HL-60 (cell line): ENCODE measurements at regions not wholly inside any gene's neighbourhood (a gene's known extent, or its start where the extent isn't known, plus 50 kb on each side); places are given as distances from the start of the nearest gene placed in this dataset.

Experiments used
- DNase-seq, 2 experiments: peaks; one replicate each; pipeline ENCODE4 v3.0.0-alpha.2; 2010 to 2020; ENCODE audit warnings: low read depth in 1 of 2, low spot score in 1 of 2
- H3K27ac ChIP-seq: fragments of 250-450 bp; sonication (Bioruptor Pico); replicated peaks from 2 replicates; pipeline ENCODE4 v1.5.1; 2020; ENCODE audit warnings: mild to moderate bottlenecking, moderate library complexity
- H3K27me3 ChIP-seq: fragments of 250-450 bp; sonication (Bioruptor Pico); 2 replicates; pipeline ENCODE4 v1.5.1; 2021; ENCODE audit warnings: mild to moderate bottlenecking, moderate library complexity; ENCODE audit not compliant: insufficient read depth, poor library complexity, severe bottlenecking
- H3K4me3 ChIP-seq: replicated peaks from 2 replicates; pipeline ENCODE4 v1.5.1; 2011; ENCODE audit warnings: mild to moderate bottlenecking, control low read depth, low read length; ENCODE audit not compliant: insufficient read depth
- CTCF ChIP-seq: IDR thresholded peaks from one replicate; pipeline ENCODE4 v1.5.1; 2011; ENCODE audit warnings: low read length, control low read depth, inconsistent platforms; ENCODE audit not compliant: insufficient read depth
- GABPA ChIP-seq: IDR thresholded peaks from 2 replicates; pipeline ENCODE4 v1.6.1; 2012; ENCODE audit warnings: low read depth
- POLR2AphosphoS5 ChIP-seq: IDR thresholded peaks from 2 replicates; pipeline ENCODE4 v1.6.1; 2012; ENCODE audit warnings: low read depth
- REST ChIP-seq: IDR thresholded peaks from 2 replicates; pipeline ENCODE4 v1.6.1; 2012; ENCODE audit warnings: low read depth; ENCODE audit not compliant: insufficient replicate concordance
- SPI1 ChIP-seq: IDR thresholded peaks from 2 replicates; pipeline ENCODE4 v1.6.1; 2012; ENCODE audit warnings: low read depth, mild to moderate bottlenecking, borderline replicate concordance

- H3K27me3 ChIP-seq: peaks cover 2% of the 10 kb centered on the region
- no peak overlapping the region for H3K27ac ChIP-seq
- no peak for DNase-seq
- no peak overlapping the region for H3K4me3 ChIP-seq
- no peak for TF ChIP-seq POLR2AphosphoS5
- TF ChIP-seq GABPA: no peak
- no peak for TF ChIP-seq CTCF
- no peak for TF ChIP-seq SPI1
- no peak for TF ChIP-seq REST
Observed at GRCh38 chr2:10231551-10232085, 71.1 kb upstream of the HPCAL1 start.

GRCh38 chr2:10232096-10232815, 70.4 kb upstream of the HPCAL1 start:
- Histone ChIP-seq H3K27ac (no peak overlapping the region), H3K4me3 (no peak overlapping the region), H3K27me3 (peaks cover 2% of the 10 kb centered on the region)
- TF ChIP-seq REST: no peak
- no peak for TF ChIP-seq SPI1
- TF ChIP-seq POLR2AphosphoS5: no peak
- TF ChIP-seq CTCF: no peak
- no peak for TF ChIP-seq GABPA
- no peak for DNase-seq

- TF ChIP-seq CTCF (no peak), SPI1 (no peak), GABPA (no peak), REST (no peak), POLR2AphosphoS5 (no peak)
- Histone ChIP-seq H3K4me3 (no peak overlapping the region), H3K27ac (no peak overlapping the region), H3K27me3 (peaks cover 2% of the 10 kb centered on the region)
- no peak for DNase-seq
Observed at GRCh38 chr2:10233131-10234012, 69.3 kb upstream of the HPCAL1 start.
